MM.1S (cell line): ENCODE measurements at regions not wholly inside any gene's neighbourhood (a gene's known extent, or its start where the extent isn't known, plus 50 kb on each side); places are given as distances from the start of the nearest gene placed in this dataset.
"Not testable (repeated sequence)": the region's sequence is repeated elsewhere in the genome, so short reads cannot be mapped to it uniquely, and the experiment has no call there.

ENCODE experiments used
- DNase-seq: peaks from one replicate; pipeline ENCODE4 v3.0.0-alpha.2; 2015
- H2AFZ ChIP-seq: fragments of 300-600 bp; sonication (generic); 2 replicates; pipeline ENCODE4 v1.6.0; 2016; ENCODE audit warnings: antibody characterized with exemption, low read length
- H3F3A ChIP-seq: fragments of 300-600 bp; sonication (generic); 2 replicates; pipeline ENCODE4 v1.6.1; 2016; ENCODE audit warnings: mild to moderate bottlenecking, antibody characterized with exemption, low read length, moderate library complexity, mixed read lengths; ENCODE audit not compliant: insufficient read depth
- H3K27ac ChIP-seq: fragments of 300-600 bp; sonication (generic); 2 replicates; pipeline ENCODE4 v1.5.1; 2016; ENCODE audit warnings: mild to moderate bottlenecking, low read length
- H3K27me3 ChIP-seq: fragments of 300-600 bp; sonication (generic); replicated peaks from 2 replicates; pipeline ENCODE4 v1.6.0; 2016; ENCODE audit warnings: low read length; ENCODE audit not compliant: insufficient read depth
- H3K36me3 ChIP-seq: fragments of 300-600 bp; sonication (generic); replicated peaks from 2 replicates; pipeline ENCODE4 v1.6.1; 2016; ENCODE audit warnings: mild to moderate bottlenecking, low read length, mixed read lengths; ENCODE audit not compliant: insufficient read depth
- H3K4me1 ChIP-seq: fragments of 300-600 bp; sonication (generic); 2 replicates; pipeline ENCODE4 v1.6.1; 2016; ENCODE audit warnings: low read length, mixed read lengths
- H3K4me2 ChIP-seq: fragments of 300-600 bp; sonication (generic); 2 replicates; pipeline ENCODE4 v1.6.0; 2016; ENCODE audit warnings: low read depth, low read length
- H3K4me3 ChIP-seq: fragments of 300-600 bp; sonication (generic); 2 replicates; pipeline ENCODE4 v1.5.1; 2016; ENCODE audit warnings: low read length, mixed read lengths
- H3K79me2 ChIP-seq: fragments of 300-600 bp; sonication (generic); 2 replicates; pipeline ENCODE4 v1.6.1; 2016; ENCODE audit warnings: mixed run types, low read length, mixed read lengths
- H3K9ac ChIP-seq: fragments of 300-600 bp; sonication (generic); 2 replicates; pipeline ENCODE4 v1.6.1; 2016; ENCODE audit warnings: low read length, mixed read lengths
- H3K9me2 ChIP-seq: fragments of 300-600 bp; sonication (generic); replicated peaks from 2 replicates; pipeline ENCODE4 v1.6.1; 2016; ENCODE audit warnings: mild to moderate bottlenecking, low read length, mixed read lengths; ENCODE audit not compliant: insufficient read depth
- H3K9me3 ChIP-seq: fragments of 300-600 bp; sonication (generic); replicated peaks from 2 replicates; pipeline ENCODE4 v1.6.1; 2016; ENCODE audit warnings: mild to moderate bottlenecking, low read length, mixed read lengths; ENCODE audit not compliant: insufficient read depth
- H4K20me1 ChIP-seq: fragments of 300-600 bp; sonication (generic); 2 replicates; pipeline ENCODE4 v1.6.1; 2016; ENCODE audit warnings: mild to moderate bottlenecking, low read length, moderate library complexity, mixed read lengths; ENCODE audit not compliant: insufficient read depth
- CTCF ChIP-seq: fragments of 300-600 bp; sonication (generic); IDR thresholded peaks from 2 replicates; pipeline ENCODE4 v1.5.1; 2016; ENCODE audit warnings: antibody characterized with exemption, low read length, mixed read lengths
- EZH2 ChIP-seq: fragments of 300-600 bp; sonication (generic); optimal IDR thresholded peaks from 2 replicates; pipeline ENCODE3; 2017; ENCODE audit warnings: low read depth, mild to moderate bottlenecking, antibody characterized with exemption, low read length, mixed read lengths
- EZH2phosphoT487 ChIP-seq: fragments of 300-600 bp; sonication (generic); IDR thresholded peaks from 2 replicates; pipeline ENCODE4 v1.6.1; 2018; ENCODE audit warnings: antibody characterized with exemption, low read length

- DNase-seq, result no peak
- Histone ChIP-seq H3K4me2 (no peak overlapping the region), H3K9ac (no peak overlapping the region), H2AFZ (no peak overlapping the region), H4K20me1 (no peaks in the 10 kb centered on the region), H3K27ac (no peak overlapping the region), H3K4me1 (no peaks in the 10 kb centered on the region), H3K27me3 (no peaks in the 10 kb centered on the region), H3K36me3 (no peaks in the 10 kb centered on the region), H3K9me3 (no peaks in the 10 kb centered on the region), H3F3A (no peaks in the 10 kb centered on the region), H3K79me2 (no peaks in the 10 kb centered on the region), H3K4me3 (no peak overlapping the region), H3K9me2 (no peaks in the 10 kb centered on the region)
- TF ChIP-seq EZH2phosphoT487 (no peak), CTCF (no peak), EZH2 (no peak)
Measured at GRCh38 chr21:31798842-31799704, 67.2 kb upstream of the SCAF4 start.

GRCh38 chr21:31795992-31796391 is 64.1 kb upstream of the SCAF4 start:
- Histone ChIP-seq H3K9ac (no peak overlapping the region), H3K4me2 (no peak overlapping the region), H3K27ac (no peak overlapping the region), H3F3A (no peaks in the 10 kb centered on the region), H3K4me1 (no peaks in the 10 kb centered on the region), H2AFZ (no peak overlapping the region), H4K20me1 (no peaks in the 10 kb centered on the region), H3K9me3 (no peaks in the 10 kb centered on the region), H3K36me3 (no peaks in the 10 kb centered on the region), H3K27me3 (no peaks in the 10 kb centered on the region), H3K79me2 (no peaks in the 10 kb centered on the region), H3K9me2 (no peaks in the 10 kb centered on the region), H3K4me3 (no peak overlapping the region)
- no peak for TF ChIP-seq EZH2
- no peak for TF ChIP-seq EZH2phosphoT487
- no peak for TF ChIP-seq CTCF
- DNase-seq, result no peak

GRCh38 chr21:31790420-31790819 is 58.5 kb upstream of the SCAF4 start:
- DNase-seq, H2AFZ ChIP-seq, H3K9me3 ChIP-seq, H3F3A ChIP-seq, H3K4me1 ChIP-seq, H3K79me2 ChIP-seq, H3K36me3 ChIP-seq, H3K4me2 ChIP-seq, H3K4me3 ChIP-seq, H3K27me3 ChIP-seq, H4K20me1 ChIP-seq, H3K9ac ChIP-seq, H3K27ac ChIP-seq, H3K9me2 ChIP-seq: not testable (repeated sequence)

GRCh38 chr21:31788581-31788980 is 56.7 kb upstream of the SCAF4 start:
- no peaks in the 10 kb centered on the region for H4K20me1 ChIP-seq
- no peak for TF ChIP-seq CTCF
- TF ChIP-seq EZH2phosphoT487, result no peak
- TF ChIP-seq EZH2, result no peak
- H2AFZ ChIP-seq, result no peak overlapping the region
- H3K9me2 ChIP-seq, result no peaks in the 10 kb centered on the region
- no peaks in the 10 kb centered on the region for H3F3A ChIP-seq
- H3K36me3 ChIP-seq, result no peaks in the 10 kb centered on the region
- no peaks in the 10 kb centered on the region for H3K79me2 ChIP-seq
- no peaks in the 10 kb centered on the region for H3K27me3 ChIP-seq
- no peak overlapping the region for H3K4me2 ChIP-seq
- no peaks in the 10 kb centered on the region for H3K4me1 ChIP-seq
- H3K4me3 ChIP-seq, result no peak overlapping the region
- no peak for DNase-seq
- H3K27ac ChIP-seq, result no peak overlapping the region
- no peaks in the 10 kb centered on the region for H3K9me3 ChIP-seq
- no peak overlapping the region for H3K9ac ChIP-seq

- not testable (repeated sequence) for H3K9me2 ChIP-seq, H3K4me2 ChIP-seq
- peak; percentile 60 for DNase-seq
Measured at GRCh38 chr21:31787691-31788090, 55.8 kb upstream of the SCAF4 start.

More at GRCh38 chr21:31787691-31788090, 55.8 kb upstream of the SCAF4 start:
- H3K27me3 ChIP-seq, H3K27ac ChIP-seq, H3K36me3 ChIP-seq, H2AFZ ChIP-seq, H3K79me2 ChIP-seq, H3K9ac ChIP-seq, H3F3A ChIP-seq, H4K20me1 ChIP-seq, H3K4me3 ChIP-seq, H3K9me3 ChIP-seq, H3K4me1 ChIP-seq: not testable (repeated sequence)
